ENCODE measurements at regions not wholly inside any gene's neighbourhood (a gene's known extent, or its start where the extent isn't known, plus 50 kb on each side); places are given as distances from the start of the nearest gene placed in this dataset.

- Histone ChIP-seq H3K27me3 (peaks cover 0 to 9% (median 0%) of the 10 kb centered on the region in 4 donors), H3K4me1 (peaks cover 0 to 11% (median 8%) of the 10 kb centered on the region in 4 donors), H3K27ac (replicated peaks in 1 of 4) (no peak overlapping the region), H3K36me3 (no peaks in the 10 kb centered on the region), H3K9me3 (no peaks in the 10 kb centered on the region), H3K4me3 (no peak overlapping the region)
- intact Hi-C loops (cut with DNase I): no loop called here
- DNase-seq (ENCODE audit: extremely low spot score): no peak
- WGBS: 54% methylated on average over 14 of the region's 14 CpGs
- TF ChIP-seq EP300 (IDR thresholded peaks at IDR 0.05) (no peak), POLR2AphosphoS5 (IDR thresholded peaks at IDR 0.05) (no peak), POLR2A (IDR thresholded peaks at IDR 0.05; ENCODE audit: low read depth) (no peak)
- TF ChIP-seq, protein P1, sequence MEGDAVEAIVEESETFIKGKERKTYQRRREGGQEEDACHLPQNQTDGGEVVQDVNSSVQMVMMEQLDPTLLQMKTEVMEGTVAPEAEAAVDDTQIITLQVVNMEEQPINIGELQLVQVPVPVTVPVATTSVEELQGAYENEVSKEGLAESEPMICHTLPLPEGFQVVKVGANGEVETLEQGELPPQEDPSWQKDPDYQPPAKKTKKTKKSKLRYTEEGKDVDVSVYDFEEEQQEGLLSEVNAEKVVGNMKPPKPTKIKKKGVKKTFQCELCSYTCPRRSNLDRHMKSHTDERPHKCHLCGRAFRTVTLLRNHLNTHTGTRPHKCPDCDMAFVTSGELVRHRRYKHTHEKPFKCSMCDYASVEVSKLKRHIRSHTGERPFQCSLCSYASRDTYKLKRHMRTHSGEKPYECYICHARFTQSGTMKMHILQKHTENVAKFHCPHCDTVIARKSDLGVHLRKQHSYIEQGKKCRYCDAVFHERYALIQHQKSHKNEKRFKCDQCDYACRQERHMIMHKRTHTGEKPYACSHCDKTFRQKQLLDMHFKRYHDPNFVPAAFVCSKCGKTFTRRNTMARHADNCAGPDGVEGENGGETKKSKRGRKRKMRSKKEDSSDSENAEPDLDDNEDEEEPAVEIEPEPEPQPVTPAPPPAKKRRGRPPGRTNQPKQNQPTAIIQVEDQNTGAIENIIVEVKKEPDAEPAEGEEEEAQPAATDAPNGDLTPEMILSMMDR (IDR thresholded peaks at IDR 0.05): no peak
These were observed 123.0 kb upstream of the PROK2 start for GRCh38 chr3:71907996-71908395.

- no peak for DNase-seq (ENCODE audit: extremely low spot score)
- intact Hi-C loops (cut with DNase I): no loop called here
- Histone ChIP-seq H3K9me3 (no peaks in the 10 kb centered on the region), H3K27me3 (peaks cover 0 to 9% (median 0%) of the 10 kb centered on the region in 4 donors), H3K27ac (replicated peaks in 1 of 4) (no peak overlapping the region), H3K4me3 (no peak overlapping the region), H3K4me1 (peaks cover 0 to 17% (median 11%) of the 10 kb centered on the region in 4 donors), H3K36me3 (no peaks in the 10 kb centered on the region)
- TF ChIP-seq, protein P1 (IDR thresholded peaks at IDR 0.05): no peak
- TF ChIP-seq POLR2A (IDR thresholded peaks at IDR 0.05; ENCODE audit: low read depth) (no peak), POLR2AphosphoS5 (IDR thresholded peaks at IDR 0.05) (no peak)
- 84% methylated on average over 3 of the region's 3 CpGs for WGBS
These were observed 122.0 kb upstream of the PROK2 start for GRCh38 chr3:71906976-71907375.

DNA sequence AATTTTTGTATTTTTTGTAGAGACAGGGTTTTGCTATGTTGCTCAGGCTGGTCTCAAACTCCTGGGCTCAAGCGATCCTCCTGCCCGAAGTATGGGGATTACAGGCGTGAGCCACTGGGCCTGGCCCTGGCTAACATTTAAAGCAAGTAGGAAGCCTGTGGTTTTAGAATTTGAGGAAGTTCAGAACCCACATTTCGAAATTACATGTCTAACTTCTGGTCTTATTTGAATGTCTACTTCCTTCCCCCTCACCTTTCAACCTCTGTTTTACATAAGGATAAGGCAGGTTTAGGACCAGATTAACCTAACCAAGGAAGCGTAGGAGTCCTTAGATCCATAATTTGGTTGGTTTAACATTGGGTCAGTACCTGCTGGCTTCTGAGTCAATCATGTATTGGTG, 120.5 kb upstream of the PROK2 start:
- WGBS: 79% methylated on average over 5 of the region's 5 CpGs
- H3K4me1 ChIP-seq: peaks cover 0 to 17% (median 11%) of the 10 kb centered on the region in 4 donors
- H3K36me3 ChIP-seq: no peaks in the 10 kb centered on the region
- TF ChIP-seq, protein P1 (IDR thresholded peaks at IDR 0.05): no peak
- no peak for TF ChIP-seq POLR2AphosphoS5 (IDR thresholded peaks at IDR 0.05)
- TF ChIP-seq EP300 (IDR thresholded peaks at IDR 0.05): no peak
- no peak for TF ChIP-seq POLR2A (IDR thresholded peaks at IDR 0.05; ENCODE audit: low read depth)
- DNase-seq (ENCODE audit: extremely low spot score): no peak
- H3K9me3 ChIP-seq: no peaks in the 10 kb centered on the region
- no peak overlapping the region for H3K27ac ChIP-seq (replicated peaks in 1 of 4)
- no peak overlapping the region for H3K4me3 ChIP-seq
- peaks cover 0 to 9% (median 0%) of the 10 kb centered on the region in 4 donors for H3K27me3 ChIP-seq
- intact Hi-C loops (cut with DNase I): no loop called here

DNA sequence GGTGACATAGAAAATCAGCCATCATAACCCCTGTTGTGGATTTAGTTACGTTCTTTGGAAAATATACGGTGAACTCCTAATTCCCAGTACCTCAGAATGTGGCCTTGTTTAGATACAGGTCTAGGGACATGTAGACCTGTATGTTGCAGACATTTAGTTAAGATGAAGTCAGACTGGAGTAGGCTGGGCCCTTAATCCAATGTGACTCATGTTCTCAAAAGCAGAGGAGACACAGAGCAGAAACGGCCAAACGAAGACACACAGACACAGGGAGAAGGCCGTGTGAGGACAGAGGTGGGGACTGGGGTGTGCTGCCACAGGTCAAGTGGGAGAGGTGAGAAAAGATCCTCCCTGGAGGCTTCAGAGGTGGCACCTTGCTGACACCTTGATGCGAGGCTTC, 119.0 kb upstream of the PROK2 start:
- Histone ChIP-seq H3K27ac (replicated peaks in 1 of 4) (no peak overlapping the region), H3K4me3 (no peak overlapping the region), H3K36me3 (no peaks in the 10 kb centered on the region), H3K4me1 (peaks cover 0 to 17% (median 11%) of the 10 kb centered on the region in 4 donors), H3K9me3 (no peaks in the 10 kb centered on the region), H3K27me3 (peaks cover 0 to 9% (median 0%) of the 10 kb centered on the region in 4 donors)
- TF ChIP-seq POLR2AphosphoS5 (IDR thresholded peaks at IDR 0.05) (no peak), POLR2A (IDR thresholded peaks at IDR 0.05; ENCODE audit: low read depth) (no peak), EP300 (IDR thresholded peaks at IDR 0.05) (no peak)
- TF ChIP-seq, protein P1 (IDR thresholded peaks at IDR 0.05): no peak
- intact Hi-C loops (cut with DNase I): no loop called here
- WGBS: 94% methylated on average over 6 of the region's 6 CpGs
- no peak for DNase-seq (ENCODE audit: extremely low spot score)

GRCh38 chr3:71903112-71903495, 118.2 kb upstream of the PROK2 start:
- intact Hi-C loops (cut with DNase I): no loop called here
- DNase-seq (ENCODE audit: extremely low spot score): no peak
- H3K4me1 ChIP-seq: peaks cover 0 to 16% (median 9%) of the 10 kb centered on the region in 4 donors
- peaks cover 0 to 4% (median 0%) of the 10 kb centered on the region in 4 donors for H3K27me3 ChIP-seq
- H3K4me3 ChIP-seq: no peak overlapping the region
- H3K27ac ChIP-seq (replicated peaks in 1 of 4): no peak overlapping the region
- H3K36me3 ChIP-seq: no peaks in the 10 kb centered on the region
- WGBS: 33% methylated on average over 2 of the region's 2 CpGs
- no peak for TF ChIP-seq EP300 (IDR thresholded peaks at IDR 0.05)
- TF ChIP-seq, protein P1 (IDR thresholded peaks at IDR 0.05): no peak
- no peak for TF ChIP-seq POLR2A (IDR thresholded peaks at IDR 0.05; ENCODE audit: low read depth)
- no peak for TF ChIP-seq POLR2AphosphoS5 (IDR thresholded peaks at IDR 0.05)
- H3K9me3 ChIP-seq: no peaks in the 10 kb centered on the region

Measured in esophagus muscularis mucosa (tissue), 4 donors.